H1 (cell line): ENCODE measurements at regions not wholly inside any gene's neighbourhood (a gene's known extent, or its start where the extent isn't known, plus 50 kb on each side); places are given as distances from the start of the nearest gene placed in this dataset.

Source experiments
- CTCF ChIA-PET: fragments of 300-600 bp; sonication (Branson Sonifier 250); formaldehyde crosslinking; loops from one replicate; lab custom pipeline; 2021; ENCODE audit not compliant: partially characterized antibody; lab: Charles Lee
- POLR2A ChIA-PET: fragments of 300-600 bp; sonication (Branson Sonifier 250); formaldehyde crosslinking; loops from one replicate; lab custom pipeline; 2021; ENCODE audit warnings: inconsistent platforms; ENCODE audit not compliant: partially characterized antibody; lab: Charles Lee
- DNase-seq, 2 experiments: peaks; one replicate each; pipeline versions ENCODE4 v3.0.0 to v3.0.0-alpha.2; 2010 to 2022; ENCODE audit warnings: low spot score in 2 of 2, low read depth in 1 of 2, mixed read lengths in 1 of 2
- FAIRE-seq: peaks from 2 replicates; lab custom pipeline; 2011; peaks lifted over from hg19 to GRCh38; lab: Jason Lieb, UNC
- H2AFZ ChIP-seq: 2 replicates; pipeline ENCODE4 v1.8.1; 2012; ENCODE audit warnings: low read length, inconsistent platforms
- H2AK5ac ChIP-seq: 2 replicates; pipeline ENCODE4 v1.6.1; 2013; ENCODE audit warnings: low read depth, low read length
- H2BK120ac ChIP-seq: replicated peaks from 2 replicates; pipeline ENCODE3; 2013; ENCODE audit warnings: low read depth, low read length, inconsistent platforms
- H2BK12ac ChIP-seq: 2 replicates; pipeline ENCODE4 v1.6.1; 2013; ENCODE audit warnings: low read depth, low read length
- H2BK15ac ChIP-seq: 2 replicates; pipeline ENCODE4 v1.6.1; 2013; ENCODE audit warnings: low read length
- H2BK20ac ChIP-seq: 2 replicates; pipeline ENCODE4 v1.6.1; 2013; ENCODE audit warnings: low read length
- H2BK5ac ChIP-seq: 2 replicates; pipeline ENCODE4 v1.6.1; 2013; ENCODE audit warnings: low read depth, low read length
- H3K14ac ChIP-seq: 2 replicates; pipeline ENCODE4 v1.6.1; 2013; ENCODE audit warnings: inconsistent platforms; ENCODE audit not compliant: insufficient read length
- H3K18ac ChIP-seq: 2 replicates; pipeline ENCODE4 v1.6.1; 2013; ENCODE audit warnings: low read length; ENCODE audit errors: extremely low read depth
- H3K23ac ChIP-seq: 2 replicates; pipeline ENCODE4 v1.6.1; 2013; ENCODE audit warnings: inconsistent platforms; ENCODE audit not compliant: insufficient read length
- H3K23me2 ChIP-seq: 2 replicates; pipeline ENCODE4 v1.6.1; 2013; ENCODE audit warnings: low read depth, low read length
- H3K27ac ChIP-seq: 2 replicates; pipeline ENCODE4 v1.6.1; 2011; ENCODE audit warnings: low read depth, low read length, inconsistent platforms
- H3K27me3 ChIP-seq, 4 experiments: replicated peaks in 1 of 4; 1 replicate in 1 of 4; 2 replicates in 3 of 4; pipeline versions ENCODE4 v1.6.1 to v1.8.1; 2011 to 2013; ENCODE audit warnings: low read length in 3 of 4, mild to moderate bottlenecking in 3 of 4, inconsistent platforms in 2 of 4, mixed read lengths in 2 of 4, moderate library complexity in 1 of 4; ENCODE audit not compliant: control insufficient read depth in 3 of 4, insufficient read depth in 3 of 4; ENCODE audit errors: extremely low read depth in 1 of 4
- H3K36me3 ChIP-seq, 4 experiments: 2 replicates each; pipeline versions ENCODE4 v1.6.1 to v1.8.1; 2011 to 2013; ENCODE audit warnings: mild to moderate bottlenecking in 4 of 4, low read length in 3 of 4, moderate library complexity in 2 of 4, control low read depth in 1 of 4, inconsistent platforms in 1 of 4; ENCODE audit not compliant: insufficient read depth in 4 of 4, control insufficient read depth in 2 of 4
- H3K4ac ChIP-seq: replicated peaks from 2 replicates; pipeline ENCODE3; 2013; ENCODE audit warnings: low read length, low read depth, mixed read lengths, inconsistent platforms; ENCODE audit not compliant: insufficient read length
- H3K4me1 ChIP-seq, 4 experiments: replicated peaks in 1 of 4; 1 replicate in 1 of 4; 2 replicates in 3 of 4; pipeline versions ENCODE4 v1.6.1 to v1.8.1; 2011 to 2013; ENCODE audit warnings: low read length in 3 of 4, inconsistent platforms in 2 of 4, mixed read lengths in 1 of 4; ENCODE audit not compliant: insufficient read depth in 4 of 4, control insufficient read depth in 3 of 4
- H3K4me2 ChIP-seq, 2 experiments: 2 replicates each; pipeline versions ENCODE4 v1.6.1 to v1.8.1; 2011 to 2013; ENCODE audit warnings: low read depth in 2 of 2, low read length in 2 of 2, control low read depth in 1 of 2, inconsistent platforms in 1 of 2, mild to moderate bottlenecking in 1 of 2; ENCODE audit not compliant: insufficient read depth in 1 of 2
- H3K4me3 ChIP-seq, 4 experiments: fragments of 200-600, 300-600 bp in 1 of 4; sonication (generic), shearing (Covaris generic), sonication (Bioruptor Twin) in 1 of 4; 2 replicates each; pipeline versions ENCODE4 v1.5.1 to v1.8.1; 2011 to 2016; ENCODE audit warnings: low read length in 4 of 4, low read depth in 3 of 4, control low read depth in 2 of 4, inconsistent platforms in 2 of 4, mild to moderate bottlenecking in 2 of 4, mixed read lengths in 1 of 4, moderate library complexity in 1 of 4; ENCODE audit not compliant: insufficient read depth in 2 of 4; ENCODE audit errors: extremely low read depth in 1 of 4
- H3K56ac ChIP-seq: replicated peaks from 2 replicates; pipeline ENCODE3; 2013; ENCODE audit warnings: low read depth, mild to moderate bottlenecking, mixed read lengths, low read length, inconsistent platforms; ENCODE audit not compliant: insufficient read length
- H3K79me1 ChIP-seq: 2 replicates; pipeline ENCODE4 v1.6.1; 2013; ENCODE audit warnings: low read depth, low read length, control low read depth
- H3K79me2 ChIP-seq, 2 experiments: 2 replicates each; pipeline versions ENCODE4 v1.6.1 to v1.8.1; 2012 to 2013; ENCODE audit warnings: low read length in 2 of 2, mild to moderate bottlenecking in 2 of 2, inconsistent platforms in 1 of 2; ENCODE audit not compliant: insufficient read depth in 2 of 2, control insufficient read depth in 1 of 2
- H3K9ac ChIP-seq, 4 experiments: replicated peaks in 1 of 4; 1 replicate in 1 of 4; 2 replicates in 3 of 4; pipeline versions ENCODE4 v1.6.1 to v1.8.1; 2011 to 2013; ENCODE audit warnings: low read depth in 3 of 4, low read length in 3 of 4, control low read depth in 2 of 4, mild to moderate bottlenecking in 2 of 4, moderate library complexity in 2 of 4, inconsistent platforms in 1 of 4; ENCODE audit errors: extremely low read depth in 1 of 4
- H3K9me3 ChIP-seq, 2 experiments: 2 replicates each; pipeline versions ENCODE4 v1.6.1 to v1.8.1; 2012 to 2013; ENCODE audit warnings: mild to moderate bottlenecking in 2 of 2, moderate library complexity in 2 of 2, control low read depth in 1 of 2, inconsistent platforms in 1 of 2, low read depth in 1 of 2, low read length in 1 of 2, mixed read lengths in 1 of 2; ENCODE audit not compliant: insufficient read depth in 2 of 2
- H4K20me1 ChIP-seq, 2 experiments: replicated peaks in 1 of 2; 2 replicates each; pipeline versions ENCODE3 to v1.8.1; 2011 to 2013; ENCODE audit warnings: inconsistent platforms in 2 of 2, low read length in 2 of 2, mild to moderate bottlenecking in 1 of 2; ENCODE audit not compliant: insufficient read depth in 2 of 2, control insufficient read depth in 1 of 2
- H4K5ac ChIP-seq: 2 replicates; pipeline ENCODE4 v1.6.1; 2013; ENCODE audit warnings: low read length, low read depth, mixed read lengths, inconsistent platforms; ENCODE audit not compliant: insufficient read length
- H4K8ac ChIP-seq: 2 replicates; pipeline ENCODE4 v1.8.0; 2013; ENCODE audit warnings: mild to moderate bottlenecking, moderate library complexity, low read length, inconsistent platforms; ENCODE audit not compliant: insufficient read depth; ENCODE audit errors: extremely low read depth
- H4K91ac ChIP-seq: replicated peaks from 2 replicates; pipeline ENCODE3; 2013; ENCODE audit warnings: low read length, mixed read lengths, inconsistent platforms; ENCODE audit not compliant: insufficient read length
- CBX8 ChIP-seq: fragments of 300-800, 300-1000 bp; sonication (generic); IDR thresholded peaks from 2 replicates; pipeline ENCODE4 v1.7.1; 2016; ENCODE audit warnings: low read depth, low read length, borderline replicate concordance
- CEBPB ChIP-seq: IDR thresholded peaks from 2 replicates; pipeline ENCODE4 v1.6.1; 2012; ENCODE audit warnings: low read depth, low read length
- KDM4A ChIP-seq: IDR thresholded peaks from one replicate; pipeline ENCODE4 v1.7.1; 2012; ENCODE audit warnings: low read depth, mild to moderate bottlenecking, moderate library complexity, low read length, inconsistent platforms; ENCODE audit not compliant: severe bottlenecking
- TAF1 ChIP-seq: IDR thresholded peaks from 2 replicates; pipeline ENCODE4 v1.6.1; 2011; ENCODE audit warnings: mild to moderate bottlenecking, low read depth, low read length
- WGBS, 2 experiments: shearing (Covaris generic) in 1 of 2; methylation state at CpG; one replicate each; pipeline versions ENCODE4 v1.1.6 to v1.1.7; 2013 to 2015; ENCODE audit warnings: low lambda C conversion rate in 2 of 2, mixed read lengths in 2 of 2, inconsistent platforms in 1 of 2, low coverage in 1 of 2, missing lambda C conversion rate in 1 of 2; ENCODE audit not compliant: insufficient replicate concordance in 2 of 2, insufficient coverage in 1 of 2, insufficient read length in 1 of 2; ENCODE audit errors: extremely low coverage in 1 of 2, missing lambda C conversion rate in 1 of 2; 5-methylcytosine and 5-hydroxymethylcytosine counted together

DNA sequence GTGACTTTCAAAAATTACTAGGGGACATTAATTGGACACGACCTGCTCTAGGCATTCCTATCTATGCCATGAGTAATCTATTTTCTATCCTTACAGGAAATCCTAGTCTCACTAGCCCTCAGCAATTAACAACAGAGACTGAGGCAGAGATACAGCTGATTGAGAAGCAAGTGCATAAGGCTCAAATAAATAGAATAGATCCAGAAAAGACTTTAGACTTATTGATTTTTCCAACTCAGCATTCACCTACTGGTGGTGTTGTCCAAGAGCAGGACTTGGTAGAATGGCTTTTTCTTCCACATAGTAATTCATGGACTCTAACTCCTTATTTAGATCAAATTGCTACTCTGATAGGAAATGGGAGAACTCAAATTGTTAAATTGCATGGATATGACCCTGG, 148.0 kb downstream of the ZNF33B start:
- WGBS, 2 experiments: 38% methylated on average over 1 of the region's 1 CpG; no CpG with 5 or more reads in 1 of the 2 experiments
- H3K56ac ChIP-seq: no peak overlapping the region
- H3K4ac ChIP-seq: no peak overlapping the region
- H2BK15ac ChIP-seq: no peak overlapping the region
- no peak overlapping the region for H2AFZ ChIP-seq
- H4K91ac ChIP-seq: no peak overlapping the region
- H3K36me3 ChIP-seq: no peaks in the 10 kb centered on the region; a peak in 1 of 8 replicates
- no peak overlapping the region for H2AK5ac ChIP-seq
- no peaks in the 10 kb centered on the region for H3K4me1 ChIP-seq
- H3K18ac ChIP-seq: no peak overlapping the region
- H2BK120ac ChIP-seq: no peak overlapping the region
- DNase-seq: no peak
- no peak overlapping the region for H2BK12ac ChIP-seq
- H3K4me3 ChIP-seq: no peak overlapping the region
- H3K9ac ChIP-seq: no peak overlapping the region
- H3K79me2 ChIP-seq: no peaks in the 10 kb centered on the region
- ChIA-PET POLR2A (no interaction called here), CTCF (no interaction called here)
- no peaks in the 10 kb centered on the region for H3K23me2 ChIP-seq
- no peak for FAIRE-seq
- no peak overlapping the region for H3K4me2 ChIP-seq
- TF ChIP-seq KDM4A: no peak
- no peak for TF ChIP-seq CEBPB
- TF ChIP-seq TAF1: no peak
- TF ChIP-seq CBX8: no peak
- H4K20me1 ChIP-seq: no peaks in the 10 kb centered on the region
- H2BK5ac ChIP-seq: no peak overlapping the region
- H3K27me3 ChIP-seq: no peaks in the 10 kb centered on the region
- H3K9me3 ChIP-seq: peaks cover 58 to 80% of the 10 kb centered on the region in 2 experiments
- no peak overlapping the region for H4K5ac ChIP-seq
- H3K27ac ChIP-seq: no peak overlapping the region
- H3K23ac ChIP-seq: no peak overlapping the region
- H2BK20ac ChIP-seq: no peak overlapping the region
- no peak overlapping the region for H3K14ac ChIP-seq
- no peak overlapping the region for H4K8ac ChIP-seq
- H3K79me1 ChIP-seq: no peaks in the 10 kb centered on the region
